ENCODE measurements at regions not wholly inside any gene's neighbourhood (a gene's known extent, or its start where the extent isn't known, plus 50 kb on each side); places are given as distances from the start of the nearest gene placed in this dataset.

- in situ Hi-C loops (cut with MboI; ENCODE audit: low sequenced_read_pairs) = no loop called here
- Histone ChIP-seq H3K27ac (ENCODE audit: insufficient read depth, low read length) (no peak overlapping the region), H3K27me3 (ENCODE audit: control insufficient read depth, insufficient read depth, low read length) (no peaks in the 10 kb centered on the region), H3K36me3 (ENCODE audit: control insufficient read depth, insufficient read depth, low read length) (no peaks in the 10 kb centered on the region), H3K9me1 (ENCODE audit: insufficient read depth, low read length) (no peaks in the 10 kb centered on the region), H3K9ac (ENCODE audit: low read depth, low read length) (no peak overlapping the region), H4K5ac (ENCODE audit: low read depth, low read length) (no peak overlapping the region), H3K4me3 (ENCODE audit: insufficient read depth, low read depth, low read length) (no peak overlapping the region), H3K18ac (ENCODE audit: low read depth, low read length) (no peak overlapping the region), H3K4me2 (ENCODE audit: low read depth, low read length) (no peak overlapping the region), H4K20me1 (ENCODE audit: insufficient read depth, low read length) (no peaks in the 10 kb centered on the region), H2BK120ac (ENCODE audit: low read depth, low read length) (no peak overlapping the region), H3K23ac (ENCODE audit: low read depth, low read length) (no peak overlapping the region), H3K9me3 (ENCODE audit: control insufficient read depth, insufficient read depth, low read length) (peaks cover 17% of the 10 kb centered on the region), H2AK9ac (replicated peaks; ENCODE audit: low read depth, low read length, poor library complexity) (no peak overlapping the region), H4K8ac (ENCODE audit: low read depth in 2 of 2, low read length in 2 of 2) (no peak overlapping the region), H4K91ac (ENCODE audit: insufficient read depth, low read depth, low read length) (no peak overlapping the region), H3K14ac (replicated peaks; ENCODE audit: low read depth, low read length) (no peak overlapping the region), H3K79me1 (ENCODE audit: low read depth in 1 of 2, low read length in 2 of 2) (no peaks in the 10 kb centered on the region), H3K4ac (ENCODE audit: low read depth, low read length) (no peak overlapping the region), H3K4me1 (ENCODE audit: control insufficient read depth, insufficient read depth, low read length) (no peaks in the 10 kb centered on the region), H2BK15ac (ENCODE audit: low read depth, low read length) (no peak overlapping the region), H2AK5ac (ENCODE audit: low read depth, low read length) (no peak overlapping the region), H2BK20ac (ENCODE audit: low read depth, low read length) (no peak overlapping the region), H3K56ac (ENCODE audit: extremely low read depth, insufficient read depth, low read length) (no peak overlapping the region), H2BK5ac (ENCODE audit: low read depth, low read length, poor library complexity, severe bottlenecking) (no peak overlapping the region), H2AFZ (replicated peaks; ENCODE audit: low read length, poor library complexity) (no peak overlapping the region)
- ChIA-PET CTCF (no interaction called here), POLR2A (ENCODE audit: unreplicated experiment) (no interaction called here)
- ATAC-seq (ENCODE audit: low read depth) (no peak), DNase-seq (no peak)
- dilution Hi-C loops (cut with HindIII; ENCODE audit: low sequenced_read_pairs, unreplicated experiment) = no loop called here
- TF ChIP-seq RFX5 (IDR thresholded peaks at IDR 0.05; ENCODE audit: low read depth, low read length) (no peak), FOS (IDR thresholded peaks at IDR 0.05; ENCODE audit: low read depth, low read length) (no peak), RAD21 (IDR thresholded peaks at IDR 0.05; ENCODE audit: low read length) (no peak), CEBPB (IDR thresholded peaks at IDR 0.05; ENCODE audit: low read depth, low read length) (no peak), POLR2A (IDR thresholded peaks at IDR 0.05; ENCODE audit: low read depth, low read length) (no peak), SMC3 (IDR thresholded peaks at IDR 0.05; ENCODE audit: low read depth, low read length) (no peak), MXI1 (IDR thresholded peaks at IDR 0.05; ENCODE audit: borderline replicate concordance, low read depth, low read length) (no peak), MAZ (IDR thresholded peaks at IDR 0.05; ENCODE audit: borderline replicate concordance, low read depth, low read length) (no peak), MAFK (IDR thresholded peaks at IDR 0.05; ENCODE audit: low read depth, low read length) (no peak), NFE2L2 (IDR thresholded peaks at IDR 0.05; ENCODE audit: low read depth, low read length) (no peak), CHD1 (IDR thresholded peaks at IDR 0.05; ENCODE audit: low read depth, low read length) (no peak), CTCF (conservative IDR thresholded peaks at IDR 0.05; ENCODE audit: low read depth, low read length) (no peak), RCOR1 (IDR thresholded peaks at IDR 0.05; ENCODE audit: insufficient replicate concordance, low read length) (no peak), ELK1 (IDR thresholded peaks at IDR 0.05; ENCODE audit: borderline replicate concordance, low read depth, low read length) (no peak), BHLHE40 (IDR thresholded peaks at IDR 0.05; ENCODE audit: low read depth, low read length) (no peak)
- TF ChIP-seq, protein P1, sequence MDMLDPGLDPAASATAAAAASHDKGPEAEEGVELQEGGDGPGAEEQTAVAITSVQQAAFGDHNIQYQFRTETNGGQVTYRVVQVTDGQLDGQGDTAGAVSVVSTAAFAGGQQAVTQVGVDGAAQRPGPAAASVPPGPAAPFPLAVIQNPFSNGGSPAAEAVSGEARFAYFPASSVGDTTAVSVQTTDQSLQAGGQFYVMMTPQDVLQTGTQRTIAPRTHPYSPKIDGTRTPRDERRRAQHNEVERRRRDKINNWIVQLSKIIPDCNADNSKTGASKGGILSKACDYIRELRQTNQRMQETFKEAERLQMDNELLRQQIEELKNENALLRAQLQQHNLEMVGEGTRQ (IDR thresholded peaks at IDR 0.05; ENCODE audit: low read depth, low read length) = no peak
- no TSS peak for BruUV-seq (replicated peaks)
- WGBS, 2 experiments (ENCODE audit: extremely low coverage in 2 of 2, insufficient read length in 1 of 2) = no CpG with 5 or more reads among the region's 4 CpGs
- intact Hi-C loops (cut with micrococcal nuclease) = no loop called here
These were observed 156.5 kb downstream of the AIPL1 start for GRCh38 chr17:6278376-6278775.

All from IMR-90 (cell line).